GM23248 (cell line): ENCODE measurements at regions not wholly inside any gene's neighbourhood (a gene's known extent, or its start where the extent isn't known, plus 50 kb on each side); places are given as distances from the start of the nearest gene placed in this dataset.

Source experiments
- EZH2 ChIP-seq: fragments of 200-600 bp; sonication (generic); IDR thresholded peaks from 2 replicates; pipeline ENCODE4 v1.6.1; 2018; ENCODE audit warnings: antibody characterized with exemption, mild to moderate bottlenecking; ENCODE audit not compliant: insufficient read depth, poor library complexity, severe bottlenecking
- EZH2phosphoT487 ChIP-seq: fragments of 200-600 bp; sonication (generic); IDR thresholded peaks from 2 replicates; pipeline ENCODE4 v1.6.1; 2018; ENCODE audit warnings: antibody characterized with exemption, moderate library complexity, mild to moderate bottlenecking, low read depth; ENCODE audit not compliant: insufficient read depth

- no peak for TF ChIP-seq EZH2
- TF ChIP-seq EZH2phosphoT487, result no peak
These were observed 221.0 kb upstream of the TPM1 start for GRCh38 chr15:62821384-62822131.
